NCI-H1417 treated with DMSO at 0.1 percent for 48 hours (cell line): ENCODE measurements at regions not wholly inside any gene's neighbourhood (a gene's known extent, or its start where the extent isn't known, plus 50 kb on each side); places are given as distances from the start of the nearest gene placed in this dataset.

Experiments used
- DNase-seq: peaks from one replicate; lab custom pipeline; 2025; lab: John Stamatoyannopoulos, UW

- no peak for DNase-seq
Measured at GRCh38 chr9:68648164-68648563, 56.9 kb upstream of the PIP5K1B start.

GRCh38 chr9:68648971-68649370 lies 56.1 kb upstream of the PIP5K1B start:
- no peak for DNase-seq

- no peak for DNase-seq
Measured at GRCh38 chr9:68651280-68651893, 53.7 kb upstream of the PIP5K1B start.

GRCh38 chr9:68653141-68653595 lies 51.9 kb upstream of the PIP5K1B start:
- no peak for DNase-seq

GRCh38 chr9:68654075-68654474 lies 51.0 kb upstream of the PIP5K1B start:
- DNase-seq: no peak
